AG10803 (cell line): ENCODE measurements at regions not wholly inside any gene's neighbourhood (a gene's known extent, or its start where the extent isn't known, plus 50 kb on each side); places are given as distances from the start of the nearest gene placed in this dataset.
A peak's percentile ranks its signal among the peaks of the same experiment; 100 is the strongest.
"Not testable (repeated sequence)": the region's sequence is repeated elsewhere in the genome, so short reads cannot be mapped to it uniquely, and the experiment has no call there.

Source experiments
- DNase-seq: peaks from one replicate; pipeline ENCODE4 v3.0.0; 2010; ENCODE audit warnings: low read depth
- H3K4me3 ChIP-seq: 2 replicates; pipeline ENCODE4 v1.5.1; 2011; ENCODE audit warnings: mild to moderate bottlenecking, low read length, control low read depth
- CTCF ChIP-seq: conservative IDR thresholded peaks from 2 replicates; pipeline ENCODE4 v1.5.1; 2011; ENCODE audit warnings: mild to moderate bottlenecking, low read length, control low read depth, inconsistent platforms

DNA sequence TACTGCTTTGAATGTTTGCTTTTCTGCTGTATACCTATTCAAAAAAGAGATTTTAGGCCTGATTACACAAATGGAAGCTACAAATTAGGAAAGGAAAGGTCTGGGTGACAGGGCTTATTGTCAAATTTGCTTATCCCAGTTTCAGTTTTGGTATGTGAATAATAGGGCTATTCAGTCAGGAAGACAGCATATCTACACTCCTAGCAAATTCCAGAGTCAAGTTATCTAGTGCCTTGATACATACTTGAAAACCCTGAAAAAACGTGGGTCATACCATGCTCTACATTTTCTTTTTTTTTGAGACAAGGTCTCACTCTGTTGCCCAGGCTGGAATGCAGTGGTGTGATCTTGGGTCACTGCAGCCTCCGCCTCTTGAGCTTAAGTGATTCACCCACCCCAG is 59.2 kb upstream of the CCDC180 start:
- not testable (repeated sequence) for H3K4me3 ChIP-seq, DNase-seq

DNA sequence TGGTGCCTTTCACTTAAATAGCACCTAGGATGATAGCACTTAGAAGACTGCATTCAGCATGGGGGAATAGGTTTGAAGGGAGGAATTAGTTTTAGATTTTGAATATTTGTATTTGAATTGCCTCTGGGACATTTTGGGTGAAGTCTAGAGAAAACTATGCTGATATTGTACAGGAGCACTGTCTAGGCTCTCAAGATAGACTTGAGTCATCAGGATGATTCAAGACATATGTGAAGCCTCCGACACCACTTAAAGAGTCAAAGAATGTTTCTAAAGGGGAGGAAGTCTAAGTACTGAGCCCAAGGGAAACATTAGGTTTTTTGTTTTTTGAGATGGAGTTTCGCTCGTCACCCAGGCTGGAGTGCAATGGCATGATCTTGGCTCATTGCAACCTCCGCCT is 63.9 kb upstream of the CCDC180 start:
- H3K4me3 ChIP-seq, result no peak overlapping the region
- no peak for TF ChIP-seq CTCF
- peak; percentile 11 for DNase-seq

DNA sequence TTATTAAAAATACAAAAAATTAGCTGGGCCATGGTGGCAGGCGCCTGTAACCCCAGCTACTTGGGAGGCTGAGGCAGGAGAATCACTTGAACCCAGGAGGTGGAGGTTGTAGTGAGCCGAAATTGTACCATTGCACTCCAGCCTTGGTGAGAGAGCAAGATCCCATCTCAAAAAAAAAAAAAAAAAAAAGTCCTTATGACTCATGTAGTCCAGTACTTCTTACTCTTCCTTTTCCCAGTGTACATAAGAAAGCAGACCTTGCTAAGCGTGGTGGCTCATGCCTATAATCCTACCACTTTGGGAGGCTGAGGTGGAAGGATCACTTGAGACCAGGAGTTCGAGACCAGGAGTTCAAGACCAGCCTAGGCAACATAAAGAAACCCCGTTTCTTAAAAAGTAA is 66.0 kb upstream of the CCDC180 start:
- not testable (repeated sequence) for DNase-seq, H3K4me3 ChIP-seq

DNA sequence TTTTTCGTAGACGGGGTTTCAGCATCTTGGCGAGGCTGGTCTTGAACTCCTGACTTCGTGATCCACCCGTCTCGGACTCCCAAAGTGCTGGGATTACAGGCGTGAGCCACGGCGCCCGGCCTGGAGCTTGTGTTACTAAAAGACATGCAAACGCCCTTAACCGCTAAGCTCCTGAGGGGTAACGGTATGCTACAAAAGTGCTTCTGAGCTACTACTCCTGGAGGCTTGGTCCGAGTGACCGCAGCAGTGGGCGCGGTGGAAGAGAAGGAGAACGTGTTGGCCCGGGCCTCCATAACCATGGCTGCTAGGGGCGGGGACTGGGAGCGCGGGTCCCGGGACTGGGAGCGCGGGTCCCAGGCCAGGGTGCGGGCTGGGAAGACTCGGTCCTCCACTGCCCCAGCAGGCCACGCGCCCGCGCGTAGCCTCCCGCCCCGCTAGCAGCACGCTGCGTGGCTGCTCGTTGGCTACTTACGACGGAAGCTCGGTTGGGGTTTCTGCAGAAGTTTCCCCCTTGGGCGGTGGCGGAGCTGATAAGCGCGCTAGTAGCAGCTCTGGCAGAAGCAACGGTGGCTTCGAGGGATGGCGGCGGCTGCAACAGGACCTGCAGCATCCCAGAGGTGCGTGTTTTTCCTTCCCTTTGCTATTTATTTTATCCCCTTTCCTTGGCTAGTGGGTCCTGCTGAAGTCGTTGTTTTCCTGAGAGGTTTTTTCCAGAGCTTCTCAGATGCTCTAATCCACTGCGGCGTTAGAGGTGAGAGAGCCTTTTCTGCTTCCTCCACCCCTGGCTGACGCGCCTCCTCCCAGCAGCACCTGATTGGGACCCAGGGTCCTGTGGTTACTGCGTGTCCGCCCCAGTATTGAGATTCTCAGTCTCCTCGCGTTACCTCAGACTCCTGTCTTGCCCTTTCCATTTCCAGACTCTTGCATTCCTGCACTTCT is 69.2 kb upstream of the CCDC180 start:
- no peak for TF ChIP-seq CTCF
- H3K4me3 ChIP-seq, result peak overlapping the region; percentile 66

GRCh38 chr9:97237311-97237786 is 70.1 kb upstream of the CCDC180 start:
- no peak for DNase-seq
- H3K4me3 ChIP-seq, result no peak overlapping the region
- TF ChIP-seq CTCF, result no peak

More for the DNA sequence above, 69.2 kb upstream of the CCDC180 start:
- peak; percentile 85 for DNase-seq

- DNase-seq, H3K4me3 ChIP-seq: not testable (repeated sequence)
These were observed 74.5 kb upstream of the CCDC180 start for GRCh38 chr9:97233009-97233400.

- not testable (repeated sequence) for DNase-seq, H3K4me3 ChIP-seq
These were observed 75.1 kb upstream of the CCDC180 start for GRCh38 chr9:97232060-97233008.

DNA sequence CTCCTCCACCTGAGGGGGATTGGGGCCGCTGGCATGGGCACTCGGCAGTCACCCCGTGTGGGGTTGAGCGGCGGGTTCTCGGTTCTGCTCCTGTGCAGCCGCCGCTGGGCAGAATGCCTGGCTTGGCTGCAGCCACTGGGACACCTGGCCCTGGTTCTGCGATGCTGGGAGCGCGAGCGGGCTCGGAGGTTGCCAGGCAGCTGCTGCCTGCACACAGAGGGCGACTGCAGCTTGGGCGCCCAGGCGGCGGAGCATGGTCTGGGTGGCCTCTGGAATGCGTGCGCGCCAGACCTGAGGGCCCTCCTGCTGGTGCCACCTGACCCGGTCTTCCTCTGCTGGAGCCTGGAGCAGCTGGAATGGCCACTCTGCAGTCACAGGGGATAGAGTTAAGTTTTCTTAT is 85.1 kb upstream of the CCDC180 start:
- not testable (repeated sequence) for DNase-seq, H3K4me3 ChIP-seq

DNA sequence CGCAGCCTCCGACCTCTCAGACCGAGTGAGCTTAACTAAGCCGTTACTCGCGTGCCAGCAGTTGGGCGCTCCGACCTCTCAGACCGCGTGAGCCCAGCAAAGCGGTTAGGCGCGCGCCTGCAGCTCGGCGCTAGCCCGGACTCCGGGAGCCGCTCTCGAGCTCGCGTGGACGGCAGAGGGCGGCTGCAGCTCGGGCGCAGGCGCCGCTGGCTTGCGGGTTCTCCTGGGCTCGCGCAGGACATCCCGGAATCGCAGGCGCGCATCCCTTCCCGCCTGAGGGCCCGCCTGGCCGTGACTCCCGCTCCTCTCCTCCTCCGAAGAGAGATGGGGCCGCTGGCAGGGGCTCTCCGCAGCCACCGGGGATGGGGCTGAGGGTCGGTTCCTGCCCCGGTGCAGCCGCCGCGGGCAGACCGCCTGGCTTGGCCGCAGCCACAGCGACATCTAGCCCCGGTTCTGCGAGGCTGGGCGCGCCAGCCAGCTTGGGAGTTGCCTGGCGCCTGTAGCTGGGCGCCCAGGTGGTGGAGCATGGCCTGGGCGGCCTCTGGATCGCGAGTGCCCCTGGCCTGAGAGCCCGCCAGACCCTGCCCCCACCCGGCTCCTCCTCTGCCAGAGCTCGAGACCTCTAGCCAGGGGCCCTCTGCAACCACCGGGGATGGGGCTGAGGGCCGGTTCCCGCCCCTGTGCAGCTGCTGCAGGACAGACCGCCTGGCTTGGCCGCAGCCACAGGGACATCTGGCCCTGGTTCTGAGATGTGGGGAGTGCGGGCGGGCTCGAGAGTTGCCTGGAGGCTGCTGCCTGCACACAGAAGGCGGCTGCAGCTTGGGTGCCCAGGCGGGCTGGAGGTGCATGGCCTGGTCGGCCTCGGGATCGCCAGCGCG is 85.7 kb upstream of the CCDC180 start:
- peak; percentile 60 for DNase-seq
- peak overlapping the region; percentile 20; the same call in 1 of the 2 replicates for H3K4me3 ChIP-seq
